Embryonic facial prominence (tissue), 1 donor: ENCODE measurements at regions not wholly inside any gene's neighbourhood (a gene's known extent, or its start where the extent isn't known, plus 50 kb on each side); places are given as distances from the start of the nearest gene placed in this dataset.
"Not testable (repeated sequence)": the region's sequence is repeated elsewhere in the genome, so short reads cannot be mapped to it uniquely, and the experiment has no call there.

Experiments used
- DNase-seq: peaks from one replicate; pipeline ENCODE4 v3.0.0-alpha.2; 2016; ENCODE audit errors: extremely low spot score

- no peak for DNase-seq
Observed at GRCh38 chr2:34003795-34004194, 404.7 kb upstream of the FAM98A start.

- DNase-seq, result no peak
Observed at GRCh38 chr2:34001557-34001956, 402.5 kb upstream of the FAM98A start.

GRCh38 chr2:33984131-33984530 is 385.0 kb upstream of the FAM98A start:
- no peak for DNase-seq

GRCh38 chr2:33978471-33978870 is 379.4 kb upstream of the FAM98A start:
- no peak for DNase-seq

GRCh38 chr2:33975498-33975897 is 376.4 kb upstream of the FAM98A start:
- DNase-seq, result no peak

- no peak for DNase-seq
Observed at GRCh38 chr2:33967103-33967502, 368.0 kb upstream of the FAM98A start.

GRCh38 chr2:33958591-33958990 is 359.5 kb upstream of the FAM98A start:
- DNase-seq, result no peak

GRCh38 chr2:33949371-33949770 is 350.3 kb upstream of the FAM98A start:
- DNase-seq, result no peak

GRCh38 chr2:33946193-33946592 is 347.1 kb upstream of the FAM98A start:
- DNase-seq, result no peak

GRCh38 chr2:33933203-33933602 is 334.1 kb upstream of the FAM98A start:
- no peak for DNase-seq

GRCh38 chr2:33931164-33931563 is 332.1 kb upstream of the FAM98A start:
- DNase-seq, result no peak

- DNase-seq, result no peak
Observed at GRCh38 chr2:33929467-33929866, 330.4 kb upstream of the FAM98A start.

- DNase-seq, result no peak
Observed at GRCh38 chr2:33927756-33928155, 328.7 kb upstream of the FAM98A start.

- no peak for DNase-seq
Observed at GRCh38 chr2:33925311-33925710, 326.2 kb upstream of the FAM98A start.

- DNase-seq, result no peak
Observed at GRCh38 chr2:33924586-33925169, 325.6 kb upstream of the FAM98A start.

GRCh38 chr2:33917252-33917651 is 318.2 kb upstream of the FAM98A start:
- no peak for DNase-seq

GRCh38 chr2:33913071-33913616 is 314.0 kb upstream of the FAM98A start:
- DNase-seq, result no peak

GRCh38 chr2:33911327-33911726 is 312.2 kb upstream of the FAM98A start:
- no peak for DNase-seq

- DNase-seq, result no peak
Observed at GRCh38 chr2:33909945-33910695, 311.0 kb upstream of the FAM98A start.

- DNase-seq, result no peak
Observed at GRCh38 chr2:33907866-33908265, 308.8 kb upstream of the FAM98A start.

- DNase-seq, result not testable (repeated sequence)
Observed at GRCh38 chr2:33906129-33906528, 307.0 kb upstream of the FAM98A start.

GRCh38 chr2:33904801-33905200 is 305.7 kb upstream of the FAM98A start:
- no peak for DNase-seq

GRCh38 chr2:33903701-33904100 is 304.6 kb upstream of the FAM98A start:
- DNase-seq, result no peak
